GM21529 (cell line): ENCODE measurements at regions not wholly inside any gene's neighbourhood (a gene's known extent, or its start where the extent isn't known, plus 50 kb on each side); places are given as distances from the start of the nearest gene placed in this dataset.

Experiments
- ATAC-seq: cut with Tn5 transposase; IDR thresholded peaks from one replicate; pipeline ENCODE4 v1.9.1; 2021; ENCODE audit not compliant: unreplicated experiment

GRCh38 chr12:60027266-60027665 lies 431.4 kb downstream of the SLC16A7 start:
- ATAC-seq: no peak

- ATAC-seq: no peak
These were observed 438.3 kb downstream of the SLC16A7 start for GRCh38 chr12:60034147-60034546.

GRCh38 chr12:60035835-60036234 lies 440.0 kb downstream of the SLC16A7 start:
- no peak for ATAC-seq

- no peak for ATAC-seq
These were observed 447.0 kb downstream of the SLC16A7 start for GRCh38 chr12:60042835-60043234.

- no peak for ATAC-seq
These were observed 447.4 kb downstream of the SLC16A7 start for GRCh38 chr12:60043236-60043635.

- no peak for ATAC-seq
These were observed 456.7 kb downstream of the SLC16A7 start for GRCh38 chr12:60052483-60052882.

GRCh38 chr12:60059180-60059579 lies 463.4 kb downstream of the SLC16A7 start:
- no peak for ATAC-seq

- no peak for ATAC-seq
These were observed 470.8 kb downstream of the SLC16A7 start for GRCh38 chr12:60066655-60067054.

- ATAC-seq: no peak
These were observed 474.7 kb downstream of the SLC16A7 start for GRCh38 chr12:60070552-60070951.

- no peak for ATAC-seq
These were observed 475.9 kb downstream of the SLC16A7 start for GRCh38 chr12:60071759-60072191.

- ATAC-seq: no peak
These were observed 477.1 kb downstream of the SLC16A7 start for GRCh38 chr12:60072911-60073310.

- no peak for ATAC-seq
These were observed 479.3 kb downstream of the SLC16A7 start for GRCh38 chr12:60075091-60075490.

GRCh38 chr12:60078026-60078425 lies 482.2 kb downstream of the SLC16A7 start:
- no peak for ATAC-seq

GRCh38 chr12:60093428-60093827 lies 497.6 kb downstream of the SLC16A7 start:
- ATAC-seq: no peak

- ATAC-seq: no peak
These were observed 498.6 kb downstream of the SLC16A7 start for GRCh38 chr12:60094436-60094835.

- ATAC-seq: no peak
These were observed 500.9 kb downstream of the SLC16A7 start for GRCh38 chr12:60096727-60097126.

- ATAC-seq: no peak
These were observed 504.3 kb downstream of the SLC16A7 start for GRCh38 chr12:60100160-60100559.

GRCh38 chr12:60100852-60101251 lies 505.0 kb downstream of the SLC16A7 start:
- ATAC-seq: no peak

- no peak for ATAC-seq
These were observed 505.9 kb downstream of the SLC16A7 start for GRCh38 chr12:60101715-60102114.

GRCh38 chr12:60106214-60106613 lies 510.4 kb downstream of the SLC16A7 start:
- ATAC-seq: no peak

GRCh38 chr12:60107992-60108391 lies 512.2 kb downstream of the SLC16A7 start:
- ATAC-seq: no peak

GRCh38 chr12:60112063-60112462 lies 516.2 kb downstream of the SLC16A7 start:
- no peak for ATAC-seq

- no peak for ATAC-seq
These were observed 516.9 kb downstream of the SLC16A7 start for GRCh38 chr12:60112763-60113162.

- no peak for ATAC-seq
These were observed 518.3 kb downstream of the SLC16A7 start for GRCh38 chr12:60114169-60114568.
